ENCODE measurements at regions not wholly inside any gene's neighbourhood (a gene's known extent, or its start where the extent isn't known, plus 50 kb on each side); places are given as distances from the start of the nearest gene placed in this dataset.

DNA sequence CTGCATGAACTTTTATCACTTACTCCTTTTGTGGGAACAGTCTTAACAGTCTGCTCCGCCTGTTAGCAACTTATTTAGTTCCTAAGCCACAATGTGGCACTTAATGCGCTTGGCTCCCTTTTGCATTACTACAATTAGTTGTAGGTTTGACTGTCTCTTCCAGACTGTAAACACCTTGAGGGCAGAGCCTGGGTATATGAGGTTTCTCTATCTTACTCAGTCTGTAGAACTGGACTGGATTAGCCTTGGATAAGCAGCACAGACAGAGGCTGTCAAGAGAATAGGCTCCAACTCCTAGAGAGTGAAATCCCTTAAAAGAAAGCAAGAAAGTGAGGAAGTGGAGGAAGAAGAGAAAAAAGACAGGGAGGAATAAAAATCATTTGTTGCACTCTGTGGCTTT is 268.3 kb upstream of the MAF start:
- TF ChIP-seq EZH2 (IDR thresholded peaks at IDR 0.05; ENCODE audit: low read length, unreplicated experiment) (no peak), EZH2phosphoT487 (IDR thresholded peaks at IDR 0.05; ENCODE audit: borderline replicate concordance, low read length) (no peak)
- TF ChIP-seq, protein P1, sequence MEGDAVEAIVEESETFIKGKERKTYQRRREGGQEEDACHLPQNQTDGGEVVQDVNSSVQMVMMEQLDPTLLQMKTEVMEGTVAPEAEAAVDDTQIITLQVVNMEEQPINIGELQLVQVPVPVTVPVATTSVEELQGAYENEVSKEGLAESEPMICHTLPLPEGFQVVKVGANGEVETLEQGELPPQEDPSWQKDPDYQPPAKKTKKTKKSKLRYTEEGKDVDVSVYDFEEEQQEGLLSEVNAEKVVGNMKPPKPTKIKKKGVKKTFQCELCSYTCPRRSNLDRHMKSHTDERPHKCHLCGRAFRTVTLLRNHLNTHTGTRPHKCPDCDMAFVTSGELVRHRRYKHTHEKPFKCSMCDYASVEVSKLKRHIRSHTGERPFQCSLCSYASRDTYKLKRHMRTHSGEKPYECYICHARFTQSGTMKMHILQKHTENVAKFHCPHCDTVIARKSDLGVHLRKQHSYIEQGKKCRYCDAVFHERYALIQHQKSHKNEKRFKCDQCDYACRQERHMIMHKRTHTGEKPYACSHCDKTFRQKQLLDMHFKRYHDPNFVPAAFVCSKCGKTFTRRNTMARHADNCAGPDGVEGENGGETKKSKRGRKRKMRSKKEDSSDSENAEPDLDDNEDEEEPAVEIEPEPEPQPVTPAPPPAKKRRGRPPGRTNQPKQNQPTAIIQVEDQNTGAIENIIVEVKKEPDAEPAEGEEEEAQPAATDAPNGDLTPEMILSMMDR (conservative IDR thresholded peaks at IDR 0.05; ENCODE audit: low read depth, low read length), result no peak

Data from PC-3 (cell line).